ENCODE measurements at regions not wholly inside any gene's neighbourhood (a gene's known extent, or its start where the extent isn't known, plus 50 kb on each side); places are given as distances from the start of the nearest gene placed in this dataset.

DNA sequence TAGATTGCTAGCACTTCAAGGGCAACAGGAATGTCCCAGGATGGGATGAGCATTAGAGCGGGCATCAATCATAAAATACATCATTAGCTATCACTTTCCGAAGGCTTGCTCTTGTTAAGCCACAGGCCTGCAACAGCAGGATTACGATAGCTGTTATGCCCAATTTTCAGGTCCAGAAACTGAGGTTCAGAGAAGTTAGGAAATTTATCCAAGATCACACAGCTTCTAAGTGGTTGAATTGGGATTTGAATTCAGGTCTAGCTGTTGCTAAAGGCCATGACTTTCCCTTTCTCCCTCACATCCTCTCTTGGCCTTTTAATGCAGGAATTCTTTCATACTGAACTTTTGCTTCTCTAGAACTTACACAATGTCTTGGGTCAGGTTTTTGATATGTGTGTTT lies 119.4 kb upstream of the ERCC6L2 start:
- ChIA-PET CTCF (no interaction called here), POLR2A (no interaction called here)
- no peak overlapping the region for H3K4me3 ChIP-seq (ENCODE audit: low read depth, low read length)
- H3K27me3 ChIP-seq (ENCODE audit: control insufficient read depth, insufficient read depth, low read length), result peaks cover 3% of the 10 kb centered on the region
- TF ChIP-seq, protein P1, sequence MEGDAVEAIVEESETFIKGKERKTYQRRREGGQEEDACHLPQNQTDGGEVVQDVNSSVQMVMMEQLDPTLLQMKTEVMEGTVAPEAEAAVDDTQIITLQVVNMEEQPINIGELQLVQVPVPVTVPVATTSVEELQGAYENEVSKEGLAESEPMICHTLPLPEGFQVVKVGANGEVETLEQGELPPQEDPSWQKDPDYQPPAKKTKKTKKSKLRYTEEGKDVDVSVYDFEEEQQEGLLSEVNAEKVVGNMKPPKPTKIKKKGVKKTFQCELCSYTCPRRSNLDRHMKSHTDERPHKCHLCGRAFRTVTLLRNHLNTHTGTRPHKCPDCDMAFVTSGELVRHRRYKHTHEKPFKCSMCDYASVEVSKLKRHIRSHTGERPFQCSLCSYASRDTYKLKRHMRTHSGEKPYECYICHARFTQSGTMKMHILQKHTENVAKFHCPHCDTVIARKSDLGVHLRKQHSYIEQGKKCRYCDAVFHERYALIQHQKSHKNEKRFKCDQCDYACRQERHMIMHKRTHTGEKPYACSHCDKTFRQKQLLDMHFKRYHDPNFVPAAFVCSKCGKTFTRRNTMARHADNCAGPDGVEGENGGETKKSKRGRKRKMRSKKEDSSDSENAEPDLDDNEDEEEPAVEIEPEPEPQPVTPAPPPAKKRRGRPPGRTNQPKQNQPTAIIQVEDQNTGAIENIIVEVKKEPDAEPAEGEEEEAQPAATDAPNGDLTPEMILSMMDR (IDR thresholded peaks at IDR 0.05; ENCODE audit: insufficient read depth, low read depth, low read length), result no peak
- H3K36me3 ChIP-seq (ENCODE audit: control insufficient read depth, insufficient read depth, low read length), result no peaks in the 10 kb centered on the region
- DNase-seq (ENCODE audit: low read depth), result no peak

DNA sequence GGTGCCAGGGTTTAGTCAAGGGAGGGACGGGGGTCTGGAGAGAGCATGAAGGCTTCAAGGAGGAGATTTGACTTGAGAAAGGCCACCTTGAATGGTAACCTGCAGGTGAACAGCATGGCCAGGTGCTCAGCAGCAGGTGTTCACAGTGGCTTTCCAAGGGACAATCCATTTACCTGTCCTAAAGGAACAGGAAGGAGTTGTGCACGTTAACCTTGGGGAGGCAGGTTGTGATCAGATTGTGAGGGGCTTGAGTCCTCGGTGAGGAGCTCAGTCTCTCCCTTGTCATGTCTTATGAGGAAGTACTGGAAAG lies 120.1 kb upstream of the ERCC6L2 start:
- TF ChIP-seq, protein P1 (IDR thresholded peaks at IDR 0.05; ENCODE audit: insufficient read depth, low read depth, low read length), result no peak
- POLR2A ChIA-PET, result no interaction called here
- Histone ChIP-seq H3K36me3 (ENCODE audit: control insufficient read depth, insufficient read depth, low read length) (no peaks in the 10 kb centered on the region), H3K4me3 (ENCODE audit: low read depth, low read length) (no peak overlapping the region), H3K27me3 (ENCODE audit: control insufficient read depth, insufficient read depth, low read length) (peaks cover 3% of the 10 kb centered on the region)
- CTCF ChIA-PET, result no interaction called here
- DNase-seq (ENCODE audit: low read depth), result no peak

DNA sequence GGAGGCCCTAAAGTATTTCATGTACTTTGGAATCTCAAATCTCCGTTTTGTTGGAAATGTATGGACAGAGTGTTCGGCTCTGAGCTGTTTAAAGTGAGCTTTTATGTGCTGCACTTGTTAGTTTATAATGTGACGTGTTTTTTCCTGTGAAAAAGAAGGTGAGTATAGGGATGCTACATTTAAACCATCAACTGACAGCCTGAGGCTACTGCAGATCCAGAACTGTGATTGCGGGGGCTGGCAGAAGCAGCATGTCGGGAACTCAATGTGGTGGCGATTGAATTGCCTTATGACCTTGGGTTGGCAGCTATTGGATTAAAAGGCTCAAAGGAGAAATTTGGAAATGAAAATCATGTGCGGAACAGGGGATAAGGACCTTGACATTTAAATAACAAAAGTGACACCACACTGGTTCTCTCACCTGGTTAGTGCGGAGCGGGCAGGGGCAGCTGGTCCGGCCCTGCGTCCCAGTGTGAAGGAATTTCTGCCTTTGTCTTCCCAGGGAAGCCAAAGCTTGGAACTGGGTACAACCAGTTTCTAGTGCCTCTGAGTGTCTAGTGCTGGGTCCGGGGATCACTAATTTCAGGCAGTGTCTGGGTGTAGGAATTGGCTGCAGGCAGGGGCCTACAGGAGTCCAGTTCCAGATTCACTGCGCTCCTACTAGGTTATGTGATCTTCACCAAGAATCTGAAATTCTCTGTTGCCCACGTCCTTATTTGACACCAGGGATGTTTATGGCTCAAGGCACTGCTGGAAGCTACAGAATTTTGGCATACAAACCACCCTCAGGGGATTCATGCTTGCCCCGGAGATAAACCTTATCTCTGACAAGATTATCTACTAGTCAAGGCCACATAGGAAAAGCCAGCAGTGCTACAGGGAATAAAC lies 120.7 kb upstream of the ERCC6L2 start:
- H3K4me3 ChIP-seq (ENCODE audit: low read depth, low read length), result no peak overlapping the region
- TF ChIP-seq, protein P1 (IDR thresholded peaks at IDR 0.05; ENCODE audit: insufficient read depth, low read depth, low read length), result no peak
- H3K27me3 ChIP-seq (ENCODE audit: control insufficient read depth, insufficient read depth, low read length), result peaks cover 3% of the 10 kb centered on the region
- no peak for DNase-seq (ENCODE audit: low read depth)
- POLR2A ChIA-PET, result no interaction called here
- CTCF ChIA-PET, result no interaction called here
- H3K36me3 ChIP-seq (ENCODE audit: control insufficient read depth, insufficient read depth, low read length), result no peaks in the 10 kb centered on the region

DNA sequence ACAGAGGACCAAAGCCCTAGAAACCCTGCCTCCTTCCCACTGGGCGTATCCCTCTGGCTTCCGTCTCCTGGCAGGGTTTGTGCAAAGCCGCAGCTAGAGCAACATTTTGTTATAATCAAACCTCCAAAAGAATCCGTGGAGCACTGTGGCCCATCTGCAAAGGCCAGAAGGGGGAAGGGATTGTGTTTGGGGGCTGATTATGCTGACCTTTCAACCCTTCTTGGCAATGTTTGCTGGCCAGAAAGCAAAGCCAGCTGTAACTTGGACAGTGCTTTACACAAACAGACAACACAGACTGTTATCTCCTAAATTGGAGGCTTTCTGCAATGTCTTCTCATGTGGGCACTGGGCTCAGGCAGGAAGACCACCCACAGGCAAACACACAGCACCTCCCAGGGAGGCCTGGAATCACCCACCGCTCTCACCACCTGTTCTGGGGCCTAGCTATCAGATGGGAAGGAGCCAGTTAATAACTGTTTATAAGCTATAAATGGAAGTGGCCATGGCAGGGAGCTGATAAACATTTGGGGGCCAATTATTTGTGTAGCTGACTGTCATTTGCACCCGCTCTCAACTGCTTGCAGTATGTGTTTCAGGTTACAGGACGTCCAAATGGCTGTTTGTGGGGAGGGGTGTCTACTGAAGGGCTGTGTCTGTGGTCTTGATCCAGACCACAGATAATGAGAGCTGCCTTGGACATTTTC lies 121.6 kb upstream of the ERCC6L2 start:
- DNase-seq (ENCODE audit: low read depth), result no peak
- ChIA-PET POLR2A (interaction anchor here (0.6 kb wide), 1 partner anchor 14 kb away, joined by 15 read pairs; no protein-coding TSS in a partner anchor), CTCF (no interaction called here)
- Histone ChIP-seq H3K4me3 (ENCODE audit: low read depth, low read length) (no peak overlapping the region), H3K27me3 (ENCODE audit: control insufficient read depth, insufficient read depth, low read length) (peaks cover 3% of the 10 kb centered on the region), H3K36me3 (ENCODE audit: control insufficient read depth, insufficient read depth, low read length) (no peaks in the 10 kb centered on the region)
- TF ChIP-seq, protein P1 (IDR thresholded peaks at IDR 0.05; ENCODE audit: insufficient read depth, low read depth, low read length), result no peak

DNA sequence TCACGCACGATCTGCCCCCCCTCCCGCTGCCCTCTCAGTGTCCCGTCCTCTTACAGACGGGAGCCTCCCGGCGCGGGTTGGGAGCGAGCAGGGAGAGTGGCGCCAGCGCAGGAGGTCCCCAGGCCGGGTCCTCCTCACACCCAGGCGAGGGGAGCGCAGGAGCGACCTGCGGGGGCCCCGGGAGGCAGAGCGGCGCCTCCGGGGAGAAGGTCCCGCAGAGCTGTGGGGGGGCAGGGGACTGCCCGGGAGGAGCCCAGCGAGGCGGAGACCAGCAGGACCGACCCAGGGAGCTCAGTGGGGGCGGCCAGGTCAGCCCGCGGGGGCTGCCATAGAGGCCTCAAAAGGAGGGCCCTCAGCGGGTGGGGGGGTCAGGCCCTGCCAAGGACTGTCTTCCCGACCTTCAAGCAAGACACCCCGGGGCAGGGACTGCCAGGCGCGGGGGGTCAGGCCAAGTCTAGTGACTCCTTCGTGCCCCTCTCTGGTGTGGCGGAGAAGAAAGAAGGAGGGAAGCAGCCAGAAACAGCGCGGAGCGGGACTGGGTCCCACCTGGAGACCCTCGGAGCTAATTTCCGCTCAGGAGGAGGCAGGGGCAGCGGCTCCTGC lies 123.3 kb upstream of the ERCC6L2 start:
- TF ChIP-seq, protein P1 (IDR thresholded peaks at IDR 0.05; ENCODE audit: insufficient read depth, low read depth, low read length), result no peak
- CTCF ChIA-PET, result no interaction called here
- POLR2A ChIA-PET, result no interaction called here
- no peak for DNase-seq (ENCODE audit: low read depth)
- Histone ChIP-seq H3K36me3 (ENCODE audit: control insufficient read depth, insufficient read depth, low read length) (no peaks in the 10 kb centered on the region), H3K27me3 (ENCODE audit: control insufficient read depth, insufficient read depth, low read length) (peaks cover 3% of the 10 kb centered on the region), H3K4me3 (ENCODE audit: low read depth, low read length) (no peak overlapping the region)

Data from BJ (cell line).